ENCODE measurements at regions not wholly inside any gene's neighbourhood (a gene's known extent, or its start where the extent isn't known, plus 50 kb on each side); places are given as distances from the start of the nearest gene placed in this dataset.

GRCh38 chr17:74104921-74105320 is 98.6 kb upstream of the RPL38 start:
- DNase-seq: no peak
- no peaks in the 10 kb centered on the region for H3K4me1 ChIP-seq
- H3K4me3 ChIP-seq: no peak overlapping the region
- intact Hi-C loops (cut with DNase I; ENCODE audit: low total_unique reads): no loop called here
- no peaks in the 10 kb centered on the region for H3K27me3 ChIP-seq
- no peak for TF ChIP-seq POLR2A (IDR thresholded peaks at IDR 0.05)
- H3K36me3 ChIP-seq: no peaks in the 10 kb centered on the region
- no peak overlapping the region for H3K27ac ChIP-seq
- H3K9me3 ChIP-seq: no peaks in the 10 kb centered on the region

- Histone ChIP-seq H3K27ac (no peak overlapping the region), H3K27me3 (no peaks in the 10 kb centered on the region), H3K4me3 (no peak overlapping the region), H3K4me1 (no peaks in the 10 kb centered on the region), H3K9me3 (no peaks in the 10 kb centered on the region), H3K36me3 (no peaks in the 10 kb centered on the region)
- intact Hi-C loops (cut with DNase I; ENCODE audit: low total_unique reads): no loop called here
- DNase-seq: no peak
- TF ChIP-seq POLR2A (IDR thresholded peaks at IDR 0.05) (no peak), CTCF (IDR thresholded peaks at IDR 0.05) (no peak)
Observed at GRCh38 chr17:74107107-74107506, 96.4 kb upstream of the RPL38 start.

GRCh38 chr17:74108126-74108705 is 95.3 kb upstream of the RPL38 start:
- Histone ChIP-seq H3K4me1 (no peaks in the 10 kb centered on the region), H3K36me3 (no peaks in the 10 kb centered on the region), H3K4me3 (no peak overlapping the region), H3K27me3 (no peaks in the 10 kb centered on the region), H3K9me3 (no peaks in the 10 kb centered on the region), H3K27ac (no peak overlapping the region)
- TF ChIP-seq POLR2A (IDR thresholded peaks at IDR 0.05) (no peak), CTCF (IDR thresholded peaks at IDR 0.05) (no peak)
- intact Hi-C loops (cut with DNase I; ENCODE audit: low total_unique reads): no loop called here
- DNase-seq: no peak

DNA sequence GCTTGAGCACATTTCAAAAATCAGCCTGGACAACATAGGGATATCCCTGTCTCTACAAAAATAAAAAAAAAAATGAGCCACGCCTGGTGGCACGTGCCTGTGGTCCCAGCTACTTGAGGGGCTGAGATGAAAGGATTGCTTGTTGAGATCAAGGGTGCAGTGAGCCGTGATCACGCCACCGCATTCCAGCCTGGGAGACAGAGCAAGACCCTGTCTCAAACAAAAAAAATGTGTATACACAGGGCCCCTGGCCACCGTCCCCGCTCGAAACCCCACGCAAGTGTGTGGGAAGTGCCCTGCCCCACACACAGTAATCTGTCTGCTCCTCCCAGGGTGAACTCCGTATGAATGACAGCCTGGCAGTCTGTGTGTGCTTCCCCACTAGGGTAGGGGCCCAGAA is 93.0 kb upstream of the RPL38 start:
- TF ChIP-seq POLR2A (IDR thresholded peaks at IDR 0.05): no peak
- intact Hi-C loops (cut with DNase I; ENCODE audit: low total_unique reads): no loop called here
- H3K27me3 ChIP-seq: no peaks in the 10 kb centered on the region
- H3K4me1 ChIP-seq: no peaks in the 10 kb centered on the region
- no peak for DNase-seq
- no peaks in the 10 kb centered on the region for H3K36me3 ChIP-seq
- no peak overlapping the region for H3K27ac ChIP-seq
- H3K9me3 ChIP-seq: no peaks in the 10 kb centered on the region
- H3K4me3 ChIP-seq: no peak overlapping the region

GRCh38 chr17:74113326-74113725 is 90.2 kb upstream of the RPL38 start:
- H3K4me1 ChIP-seq: no peaks in the 10 kb centered on the region
- no peak for DNase-seq
- H3K27me3 ChIP-seq: no peaks in the 10 kb centered on the region
- no peaks in the 10 kb centered on the region for H3K9me3 ChIP-seq
- intact Hi-C loops (cut with DNase I; ENCODE audit: low total_unique reads): no loop called here
- no peak overlapping the region for H3K4me3 ChIP-seq
- H3K27ac ChIP-seq: no peak overlapping the region
- H3K36me3 ChIP-seq: no peaks in the 10 kb centered on the region
- TF ChIP-seq POLR2A (IDR thresholded peaks at IDR 0.05): no peak
- TF ChIP-seq CTCF (IDR thresholded peaks at IDR 0.05): no peak

GRCh38 chr17:74113952-74114351 is 89.5 kb upstream of the RPL38 start:
- no peak overlapping the region for H3K4me3 ChIP-seq
- no peaks in the 10 kb centered on the region for H3K36me3 ChIP-seq
- no peaks in the 10 kb centered on the region for H3K9me3 ChIP-seq
- intact Hi-C loops (cut with DNase I; ENCODE audit: low total_unique reads): no loop called here
- no peak overlapping the region for H3K27ac ChIP-seq
- no peaks in the 10 kb centered on the region for H3K4me1 ChIP-seq
- TF ChIP-seq POLR2A (IDR thresholded peaks at IDR 0.05) (no peak), CTCF (IDR thresholded peaks at IDR 0.05) (no peak)
- no peaks in the 10 kb centered on the region for H3K27me3 ChIP-seq
- DNase-seq: no peak

Measured in uterus (tissue), 3 donors.